Thymus (tissue), 11 donors: ENCODE measurements at regions not wholly inside any gene's neighbourhood (a gene's known extent, or its start where the extent isn't known, plus 50 kb on each side); places are given as distances from the start of the nearest gene placed in this dataset.

Experiments
- DNase-seq, 9 donors: peaks; one replicate each; pipeline ENCODE4 v3.0.0-alpha.2; 2013; ENCODE audit warnings: low spot score in 9 of 9, low read depth in 6 of 9, missing footprints in 1 of 9
- H3K27ac ChIP-seq, 2 donors: one replicate each; pipeline ENCODE4 v1.5.1; 2013; ENCODE audit warnings: control low read depth in 1 of 2, low read depth in 1 of 2, low read length in 1 of 2, mild to moderate bottlenecking in 1 of 2, moderate library complexity in 1 of 2
- H3K27me3 ChIP-seq, 2 donors: one replicate each; pipeline ENCODE4 v1.5.1; 2013; ENCODE audit warnings: low read length in 1 of 2; ENCODE audit not compliant: control insufficient read depth in 2 of 2, insufficient read depth in 1 of 2
- H3K36me3 ChIP-seq, 2 donors: one replicate each; pipeline ENCODE4 v1.5.1; 2013; ENCODE audit warnings: low read length in 1 of 2, mild to moderate bottlenecking in 1 of 2, moderate library complexity in 1 of 2; ENCODE audit not compliant: control insufficient read depth in 2 of 2, insufficient read depth in 2 of 2
- H3K4me1 ChIP-seq, 2 donors: one replicate each; pipeline ENCODE4 v1.5.1; 2013; ENCODE audit warnings: low read length in 2 of 2; ENCODE audit not compliant: control insufficient read depth in 2 of 2, insufficient read depth in 2 of 2
- H3K4me3 ChIP-seq, 2 donors: one replicate each; pipeline ENCODE4 v1.5.1; 2013; ENCODE audit warnings: low read length in 2 of 2, control low read depth in 1 of 2, mild to moderate bottlenecking in 1 of 2
- H3K9me3 ChIP-seq, 2 donors: one replicate each; pipeline ENCODE4 v1.5.1; 2013; ENCODE audit warnings: low read length in 1 of 2, mild to moderate bottlenecking in 1 of 2; ENCODE audit not compliant: control insufficient read depth in 2 of 2, insufficient read depth in 1 of 2
- WGBS: extraction: QIAGEN DNeasy Blood & Tissue Kit; methylation state at CpG from one replicate; pipeline ENCODE4 v1.1.7; 2013; 5-methylcytosine and 5-hydroxymethylcytosine counted together
- donor health status: healthy.

DNA sequence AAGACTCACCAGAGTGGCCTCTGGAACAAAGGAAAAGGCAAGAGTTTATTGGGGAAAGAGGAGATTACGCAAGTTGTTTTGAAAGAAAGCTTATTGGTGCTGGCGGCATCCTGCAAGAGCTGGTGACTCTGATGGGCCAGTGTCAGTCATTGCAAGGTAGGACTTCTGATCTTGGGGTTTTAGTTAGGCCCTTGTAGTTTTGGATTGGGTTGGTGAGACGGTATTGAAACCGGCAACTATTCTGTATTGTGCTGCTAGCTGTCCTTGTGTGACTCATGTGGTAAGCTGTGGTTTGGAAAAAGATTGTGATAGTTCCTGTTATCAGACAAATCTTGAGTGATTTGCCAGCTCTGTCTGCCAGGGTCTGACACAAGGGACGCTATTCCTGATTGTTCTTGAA, 159.1 kb upstream of the PIEZO2 start:
- WGBS: 61% methylated on average over 5 of the region's 5 CpGs
- Histone ChIP-seq H3K9me3 (no peaks in the 10 kb centered on the region), H3K27me3 (no peaks in the 10 kb centered on the region), H3K36me3 (no peaks in the 10 kb centered on the region), H3K27ac (no peak overlapping the region), H3K4me1 (peaks cover 0 to 5% of the 10 kb centered on the region in 2 donors), H3K4me3 (no peak overlapping the region)
- DNase-seq: peak in 1 of 9 donors; percentile 15

DNA sequence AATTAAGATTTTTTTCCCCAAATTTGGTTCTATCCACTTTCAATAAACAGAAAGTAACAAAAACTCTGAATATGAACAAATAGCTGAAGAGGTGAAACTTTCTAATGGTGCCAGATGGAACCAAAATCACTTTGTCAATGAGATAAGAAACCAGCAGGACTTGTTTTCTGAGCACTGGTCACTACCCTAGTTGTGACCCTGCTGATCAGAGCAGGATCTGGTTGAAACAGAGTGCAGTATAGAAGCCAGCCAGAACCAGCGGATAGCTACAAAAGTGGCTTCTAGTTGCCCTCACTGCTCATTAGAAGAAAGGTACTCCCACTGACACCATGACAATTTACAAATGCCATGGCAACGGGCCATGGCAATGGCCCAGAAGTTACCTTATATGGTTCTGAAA, 158.3 kb upstream of the PIEZO2 start:
- peaks cover 0 to 6% of the 10 kb centered on the region in 2 donors for H3K9me3 ChIP-seq
- WGBS: 97% methylated on average over 2 of the region's 2 CpGs
- DNase-seq: no peak
- no peak overlapping the region for H3K4me3 ChIP-seq
- H3K36me3 ChIP-seq: no peaks in the 10 kb centered on the region
- no peak overlapping the region for H3K27ac ChIP-seq
- no peaks in the 10 kb centered on the region for H3K27me3 ChIP-seq
- H3K4me1 ChIP-seq: peaks cover 0 to 5% of the 10 kb centered on the region in 2 donors

- Histone ChIP-seq H3K27ac (no peak overlapping the region), H3K4me3 (no peak overlapping the region), H3K36me3 (no peaks in the 10 kb centered on the region), H3K9me3 (peaks cover 0 to 6% of the 10 kb centered on the region in 2 donors), H3K4me1 (peaks cover 0 to 5% of the 10 kb centered on the region in 2 donors), H3K27me3 (no peaks in the 10 kb centered on the region)
- 100% methylated on average over 2 of the region's 2 CpGs for WGBS
- DNase-seq: no peak
Observed at GRCh38 chr18:11305507-11305906, 156.1 kb upstream of the PIEZO2 start.

DNA sequence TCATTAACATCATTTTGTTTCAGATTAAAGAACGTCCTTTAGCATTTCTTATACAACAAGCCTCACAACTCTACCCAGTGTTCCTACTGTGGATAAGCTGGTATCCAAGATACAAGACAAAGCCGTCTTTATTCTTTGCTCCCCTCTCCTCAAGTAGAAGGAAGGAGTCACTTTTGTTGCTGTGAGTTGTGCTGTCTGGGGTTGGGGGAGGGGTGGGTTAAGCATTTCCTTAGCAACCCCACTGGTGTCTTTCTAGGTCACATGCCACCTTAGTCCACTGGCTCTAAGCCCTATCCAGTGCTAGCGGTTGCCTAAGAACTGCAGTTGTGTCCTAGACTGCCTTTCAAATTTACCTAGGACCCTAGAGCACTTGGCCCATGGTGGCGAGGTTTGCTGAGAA, 155.6 kb upstream of the PIEZO2 start:
- Histone ChIP-seq H3K4me3 (no peak overlapping the region), H3K27me3 (no peaks in the 10 kb centered on the region), H3K9me3 (peaks cover 0 to 6% of the 10 kb centered on the region in 2 donors), H3K36me3 (no peaks in the 10 kb centered on the region), H3K4me1 (peaks cover 0 to 5% of the 10 kb centered on the region in 2 donors), H3K27ac (no peak overlapping the region)
- WGBS: 84% methylated on average over 4 of the region's 4 CpGs
- DNase-seq: no peak

GRCh38 chr18:11296946-11297345, 147.6 kb upstream of the PIEZO2 start:
- Histone ChIP-seq H3K27ac (no peak overlapping the region), H3K4me1 (no peaks in the 10 kb centered on the region), H3K9me3 (no peaks in the 10 kb centered on the region), H3K36me3 (no peaks in the 10 kb centered on the region), H3K27me3 (no peaks in the 10 kb centered on the region), H3K4me3 (no peak overlapping the region)
- WGBS: 33% methylated on average over 1 of the region's 1 CpG
- DNase-seq: no peak

GRCh38 chr18:11293794-11294193, 144.4 kb upstream of the PIEZO2 start:
- H3K27ac ChIP-seq: no peak overlapping the region
- H3K9me3 ChIP-seq: no peaks in the 10 kb centered on the region
- DNase-seq: no peak
- no peaks in the 10 kb centered on the region for H3K4me1 ChIP-seq
- 81% methylated on average over 2 of the region's 2 CpGs for WGBS
- no peaks in the 10 kb centered on the region for H3K36me3 ChIP-seq
- H3K27me3 ChIP-seq: no peaks in the 10 kb centered on the region
- H3K4me3 ChIP-seq: no peak overlapping the region

DNA sequence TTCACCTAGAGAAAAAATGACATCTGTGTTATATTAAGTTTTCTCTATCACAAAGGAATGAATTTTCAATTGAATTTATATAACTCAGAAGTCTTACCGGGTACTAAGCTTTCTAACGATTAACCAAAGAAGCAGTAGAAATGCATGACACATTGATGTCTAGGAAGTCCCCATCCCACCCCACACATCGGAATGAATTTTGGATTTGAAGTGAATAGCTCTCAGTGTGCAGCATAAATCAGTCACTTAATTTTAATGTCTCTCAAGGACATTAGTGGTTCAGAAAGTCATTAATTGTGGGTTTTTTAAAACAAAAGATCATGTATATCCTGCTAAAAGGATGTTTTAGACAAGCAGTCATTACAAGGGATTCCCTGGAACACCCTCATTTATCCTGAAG, 141.4 kb upstream of the PIEZO2 start:
- DNase-seq: no peak
- H3K4me1 ChIP-seq: no peaks in the 10 kb centered on the region
- WGBS: 99% methylated on average over 3 of the region's 3 CpGs
- H3K27me3 ChIP-seq: no peaks in the 10 kb centered on the region
- no peak overlapping the region for H3K27ac ChIP-seq
- H3K9me3 ChIP-seq: no peaks in the 10 kb centered on the region
- H3K36me3 ChIP-seq: no peaks in the 10 kb centered on the region
- no peak overlapping the region for H3K4me3 ChIP-seq

DNA sequence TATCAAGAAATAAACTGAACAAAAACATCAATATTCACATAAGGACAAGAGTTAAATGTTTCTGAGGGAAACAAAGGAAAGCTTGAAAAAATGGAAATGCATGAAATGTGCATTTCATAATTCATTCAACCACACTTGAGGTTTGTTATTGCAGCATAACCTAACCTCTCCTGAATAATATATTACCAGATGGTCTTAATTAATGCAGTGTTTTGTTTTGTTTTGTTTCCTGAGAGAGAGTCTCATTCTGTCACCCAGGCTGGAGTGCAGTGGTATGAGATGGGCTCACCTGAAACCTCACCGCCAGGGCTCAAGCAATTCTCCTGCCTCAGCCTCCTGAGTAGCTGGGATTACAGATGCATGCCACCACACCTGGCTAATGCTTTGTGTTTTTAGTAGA, 139.9 kb upstream of the PIEZO2 start:
- Histone ChIP-seq H3K9me3 (no peaks in the 10 kb centered on the region), H3K27ac (no peak overlapping the region), H3K4me1 (no peaks in the 10 kb centered on the region), H3K36me3 (no peaks in the 10 kb centered on the region), H3K27me3 (no peaks in the 10 kb centered on the region), H3K4me3 (no peak overlapping the region)
- DNase-seq: no peak
- WGBS: 94% methylated on average over 1 of the region's 1 CpG

DNA sequence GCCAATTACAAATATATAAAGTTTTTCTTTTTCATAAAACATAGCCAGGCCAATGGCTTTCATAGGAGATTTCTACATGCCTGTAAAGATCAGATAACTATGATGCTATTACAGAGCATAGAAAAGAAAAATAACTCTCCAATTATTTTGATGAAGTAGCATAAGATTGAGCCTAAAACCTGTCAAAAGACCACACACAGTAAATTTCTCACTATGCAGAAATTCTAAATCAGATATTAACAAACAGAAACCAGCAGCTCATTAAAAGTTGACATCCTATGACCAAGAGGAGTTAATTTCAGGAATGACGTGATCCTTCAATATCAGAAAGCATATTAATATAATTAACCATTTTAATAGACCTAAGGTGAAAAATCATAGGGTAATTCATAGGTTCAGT, 139.0 kb upstream of the PIEZO2 start:
- 99% methylated on average over 1 of the region's 1 CpG for WGBS
- H3K4me1 ChIP-seq: no peaks in the 10 kb centered on the region
- no peak overlapping the region for H3K27ac ChIP-seq
- no peak overlapping the region for H3K4me3 ChIP-seq
- H3K36me3 ChIP-seq: no peaks in the 10 kb centered on the region
- DNase-seq: no peak
- no peaks in the 10 kb centered on the region for H3K9me3 ChIP-seq
- no peaks in the 10 kb centered on the region for H3K27me3 ChIP-seq

DNA sequence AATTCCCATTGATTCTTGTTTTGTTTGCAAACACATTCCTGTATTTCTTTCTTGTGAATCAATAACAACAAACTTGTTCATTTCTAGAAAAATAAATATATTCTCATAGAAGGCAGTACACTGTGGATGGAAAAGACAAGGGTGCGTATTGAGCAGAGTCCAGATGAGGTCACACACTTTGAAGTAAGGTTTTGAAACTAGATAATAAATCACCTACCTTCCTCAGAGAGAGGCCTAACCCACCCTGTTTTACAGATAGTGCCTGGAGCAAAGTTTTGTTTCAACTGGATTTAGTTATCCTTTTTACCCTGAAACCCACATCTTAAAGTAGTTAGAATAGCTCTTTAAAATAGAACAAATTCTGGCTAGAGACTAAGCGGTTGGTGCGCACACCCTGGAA, 137.1 kb upstream of the PIEZO2 start:
- Histone ChIP-seq H3K27ac (no peak overlapping the region), H3K4me1 (no peaks in the 10 kb centered on the region), H3K36me3 (no peaks in the 10 kb centered on the region), H3K9me3 (no peaks in the 10 kb centered on the region), H3K27me3 (no peaks in the 10 kb centered on the region), H3K4me3 (no peak overlapping the region)
- no peak for DNase-seq
- WGBS: 97% methylated on average over 3 of the region's 3 CpGs
